ENCODE measurements at regions not wholly inside any gene's neighbourhood (a gene's known extent, or its start where the extent isn't known, plus 50 kb on each side); places are given as distances from the start of the nearest gene placed in this dataset.

GRCh38 chr21:35775778-35776544 is 284.4 kb downstream of the SETD4 start:
- Histone ChIP-seq H2AFZ (ENCODE audit: low read depth, low read length) (no peak overlapping the region), H3K9me3 (replicated peaks; ENCODE audit: control insufficient read depth, insufficient read depth, low read length) (no peaks in the 10 kb centered on the region), H4K20me1 (replicated peaks; ENCODE audit: control insufficient read depth, extremely low read depth, insufficient read depth, low read length) (no peaks in the 10 kb centered on the region), H3K9me1 (replicated peaks; ENCODE audit: control insufficient read depth, extremely low read depth, insufficient read depth, low read length) (no peaks in the 10 kb centered on the region), H3K27ac (ENCODE audit: insufficient read depth, low read depth, low read length) (no peak overlapping the region), H3K36me3 (ENCODE audit: control insufficient read depth in 2 of 2, extremely low read depth in 1 of 2, insufficient read depth in 2 of 2, low read length in 2 of 2) (no peaks in the 10 kb centered on the region), H3K27me3 (ENCODE audit: control insufficient read depth in 2 of 2, insufficient read depth in 2 of 2, low read length in 2 of 2) (peaks cover 5 to 8% of the 10 kb centered on the region in 2 experiments), H3K4me3 (replicated peaks in 1 of 3; ENCODE audit: insufficient read depth in 1 of 3, low read depth in 1 of 3, low read length in 3 of 3) (no peak overlapping the region), H3K79me2 (ENCODE audit: control insufficient read depth, insufficient read depth, low read length) (no peaks in the 10 kb centered on the region), H3K4me1 (ENCODE audit: control insufficient read depth, extremely low read depth, insufficient read depth, low read length) (no peaks in the 10 kb centered on the region), H3K4me2 (ENCODE audit: insufficient read depth, low read length) (no peak overlapping the region), H3K9ac (replicated peaks; ENCODE audit: extremely low read depth, insufficient read depth, low read length) (no peak overlapping the region)
- POLR2A ChIA-PET: no interaction called here
- TF ChIP-seq CTCF (IDR thresholded peaks at IDR 0.05; ENCODE audit: extremely low read depth in 1 of 2, insufficient read depth in 1 of 2, low read depth in 1 of 2, low read length in 2 of 2) (no peak), JUN (IDR thresholded peaks at IDR 0.05; ENCODE audit: borderline replicate concordance, insufficient read depth, insufficient read length, low read depth) (no peak), MAX (IDR thresholded peaks at IDR 0.05; ENCODE audit: insufficient read depth, insufficient read length) (no peak), FOS (IDR thresholded peaks at IDR 0.05; ENCODE audit: borderline replicate concordance, insufficient read depth, low read length) (no peak), POLR2A (IDR thresholded peaks at IDR 0.05; ENCODE audit: low read depth, low read length) (no peak), EZH2 (IDR thresholded peaks at IDR 0.05; ENCODE audit: borderline replicate concordance, low read depth, low read length, severe bottlenecking) (no peak), POLR2AphosphoS5 (IDR thresholded peaks at IDR 0.05; ENCODE audit: insufficient read depth, low read depth, low read length) (no peak), GATA2 (IDR thresholded peaks at IDR 0.05; ENCODE audit: insufficient read depth, insufficient read length, low read depth, low read length) (no peak), MYC (IDR thresholded peaks at IDR 0.05; ENCODE audit: low read depth, low read length) (no peak)
- DNase-seq (ENCODE audit: low read depth, low spot score) (no peak), FAIRE-seq (no peak)
- dilution Hi-C loops (cut with MboI; ENCODE audit: extremely low pct_ligation_motif_present, low sequenced_read_pairs) (no loop called here), intact Hi-C loops (cut with micrococcal nuclease) (no loop called here)
- BruUV-seq (replicated peaks): no TSS peak
- CTCF ChIA-PET: no interaction called here

All from endothelial cell of umbilical vein (primary cell).